DND-41 (cell line): ENCODE measurements at regions not wholly inside any gene's neighbourhood (a gene's known extent, or its start where the extent isn't known, plus 50 kb on each side); places are given as distances from the start of the nearest gene placed in this dataset.

Experiments
- EZH2 ChIP-seq: IDR thresholded peaks from 3 replicates; pipeline ENCODE4 v1.6.1; 2012; ENCODE audit warnings: borderline replicate concordance, low read depth, mild to moderate bottlenecking, moderate library complexity, low read length, inconsistent platforms; ENCODE audit not compliant: severe bottlenecking
- TF ChIP-seq, protein P1 (sequence below): IDR thresholded peaks from 2 replicates; pipeline ENCODE4 v1.5.1; 2012; ENCODE audit warnings: borderline replicate concordance, low read length, moderate library complexity, mild to moderate bottlenecking; ENCODE audit not compliant: poor library complexity, severe bottlenecking; ENCODE audit errors: extremely low read depth

DNA sequence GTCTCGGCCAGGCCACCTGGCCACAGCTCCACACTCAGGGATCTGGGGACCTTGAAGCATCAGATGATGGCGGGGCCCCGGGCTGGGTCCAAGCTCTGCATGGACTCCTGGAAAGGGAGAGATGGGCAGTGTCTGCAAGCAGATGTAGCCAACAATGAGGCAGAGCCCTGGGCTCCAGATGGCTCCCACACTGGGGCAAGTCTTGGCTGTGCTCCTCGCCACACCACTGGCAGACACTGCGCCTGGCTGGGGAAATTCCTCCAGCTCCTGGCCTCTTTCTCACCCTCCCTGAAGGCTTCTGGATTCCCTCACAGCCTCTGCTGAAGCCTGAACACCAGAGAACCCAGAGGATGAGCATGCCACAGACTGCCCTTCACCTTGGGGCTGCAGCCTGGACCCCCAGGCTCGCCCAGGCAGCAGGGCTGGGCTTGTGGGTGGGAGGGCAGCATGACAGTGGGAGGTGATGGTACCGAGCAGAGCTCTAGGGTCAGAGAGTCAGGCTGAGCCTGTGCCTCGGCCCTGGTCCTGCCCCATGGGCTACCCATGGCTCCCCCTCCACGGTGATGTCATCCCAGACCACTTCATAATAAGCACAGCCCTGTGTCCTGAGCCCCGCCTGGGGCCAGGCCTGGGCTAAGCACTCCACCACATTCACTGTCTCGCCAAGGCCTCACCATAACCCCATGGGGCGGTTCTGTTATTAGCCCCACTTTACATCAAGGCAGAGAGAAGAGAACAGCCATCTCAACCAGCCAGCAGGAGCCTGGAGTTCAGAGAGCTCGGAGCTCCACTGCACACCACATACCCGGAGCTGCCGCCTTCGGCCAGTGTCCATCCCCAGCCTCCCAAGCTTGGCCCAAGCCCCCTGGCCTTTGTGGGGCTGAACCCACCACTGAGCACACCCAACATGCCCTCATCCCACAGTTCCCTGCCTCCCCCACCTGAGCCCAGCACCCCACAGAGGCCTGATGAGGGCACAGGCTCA, 62.2 kb upstream of the ADAMTS2 start:
- TF ChIP-seq, protein P1, sequence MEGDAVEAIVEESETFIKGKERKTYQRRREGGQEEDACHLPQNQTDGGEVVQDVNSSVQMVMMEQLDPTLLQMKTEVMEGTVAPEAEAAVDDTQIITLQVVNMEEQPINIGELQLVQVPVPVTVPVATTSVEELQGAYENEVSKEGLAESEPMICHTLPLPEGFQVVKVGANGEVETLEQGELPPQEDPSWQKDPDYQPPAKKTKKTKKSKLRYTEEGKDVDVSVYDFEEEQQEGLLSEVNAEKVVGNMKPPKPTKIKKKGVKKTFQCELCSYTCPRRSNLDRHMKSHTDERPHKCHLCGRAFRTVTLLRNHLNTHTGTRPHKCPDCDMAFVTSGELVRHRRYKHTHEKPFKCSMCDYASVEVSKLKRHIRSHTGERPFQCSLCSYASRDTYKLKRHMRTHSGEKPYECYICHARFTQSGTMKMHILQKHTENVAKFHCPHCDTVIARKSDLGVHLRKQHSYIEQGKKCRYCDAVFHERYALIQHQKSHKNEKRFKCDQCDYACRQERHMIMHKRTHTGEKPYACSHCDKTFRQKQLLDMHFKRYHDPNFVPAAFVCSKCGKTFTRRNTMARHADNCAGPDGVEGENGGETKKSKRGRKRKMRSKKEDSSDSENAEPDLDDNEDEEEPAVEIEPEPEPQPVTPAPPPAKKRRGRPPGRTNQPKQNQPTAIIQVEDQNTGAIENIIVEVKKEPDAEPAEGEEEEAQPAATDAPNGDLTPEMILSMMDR = no peak
- TF ChIP-seq EZH2 = no peak
